NB4 (cell line): ENCODE measurements at regions not wholly inside any gene's neighbourhood (a gene's known extent, or its start where the extent isn't known, plus 50 kb on each side); places are given as distances from the start of the nearest gene placed in this dataset.

Experiments
- CTCF ChIP-seq: IDR thresholded peaks from one replicate; pipeline ENCODE4 v1.5.1; 2012; ENCODE audit warnings: low read depth, low read length
- MAX ChIP-seq: IDR thresholded peaks from 2 replicates; pipeline ENCODE4 v1.6.1; 2011; ENCODE audit warnings: low read depth, low read length
- POLR2A ChIP-seq: IDR thresholded peaks from 2 replicates; pipeline ENCODE4 v1.6.1; 2011; ENCODE audit warnings: mild to moderate bottlenecking; ENCODE audit not compliant: insufficient read length; ENCODE audit errors: extremely low read depth

GRCh38 chr9:74064702-74065101, 432.4 kb upstream of the RORB start:
- TF ChIP-seq CTCF (no peak), MAX (no peak), POLR2A (no peak)
